Right atrium auricular region (tissue), 2 donors: ENCODE measurements at regions not wholly inside any gene's neighbourhood (a gene's known extent, or its start where the extent isn't known, plus 50 kb on each side); places are given as distances from the start of the nearest gene placed in this dataset.

Experiments
- DNase-seq: peaks from one replicate; pipeline ENCODE4 v3.0.0-alpha.2; 2019; ENCODE audit warnings: low spot score
- H3K27ac ChIP-seq, 2 donors: fragments of 200-600 bp; sonication (generic); 1 replicate in 1 of 2; 2 replicates in 1 of 2; pipeline ENCODE4 v1.5.1; 2016 to 2019
- H3K27me3 ChIP-seq, 2 donors: fragments of 200-600 bp; sonication (generic); one replicate each; pipeline versions ENCODE4 v1.5.1 to v1.6.0; 2017 to 2019
- H3K36me3 ChIP-seq: fragments of 200-600 bp; sonication (generic); one replicate; pipeline ENCODE4 v1.5.1; 2016
- H3K4me1 ChIP-seq, 2 donors: fragments of 200-600 bp; sonication (generic); one replicate each; pipeline versions ENCODE4 v1.5.1 to v1.6.0; 2017 to 2019
- H3K4me3 ChIP-seq, 2 donors: fragments of 200-600 bp; sonication (generic); 1 replicate in 1 of 2; 2 replicates in 1 of 2; pipeline ENCODE4 v1.5.1; 2017 to 2019; ENCODE audit warnings: mild to moderate bottlenecking in 1 of 2, moderate library complexity in 1 of 2
- H3K9me3 ChIP-seq, 2 donors: fragments of 200-600 bp; sonication (generic); one replicate each; pipeline ENCODE4 v1.5.1; 2019
- TF ChIP-seq, protein P1 (sequence below), 2 donors: fragments of 200-600 bp; sonication (generic); IDR thresholded peaks; one replicate each; pipeline ENCODE4 v1.5.1; 2019; ENCODE audit warnings: antibody characterized with exemption in 2 of 2

DNA sequence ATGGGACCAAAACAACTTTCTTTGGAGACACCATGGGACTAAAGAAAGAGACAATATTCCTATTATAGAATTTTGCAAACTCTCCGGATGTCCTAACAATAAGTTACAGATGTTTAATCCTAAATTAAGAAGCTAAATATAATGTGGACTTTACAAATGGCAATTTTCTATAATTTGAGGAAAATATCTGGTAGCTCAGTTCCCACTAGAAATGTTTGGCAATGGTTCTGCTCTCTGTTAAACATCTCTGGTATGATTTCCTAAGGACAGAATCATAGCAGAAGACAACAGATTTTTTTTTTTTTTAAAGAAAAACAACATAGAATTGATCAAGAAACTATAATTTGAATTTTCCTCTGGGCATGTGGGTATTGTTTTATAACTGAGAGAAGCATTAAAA, 232.8 kb downstream of the ENC1 start:
- no peak for DNase-seq
- Histone ChIP-seq H3K4me1 (no peaks in the 10 kb centered on the region), H3K4me3 (no peak overlapping the region), H3K9me3 (no peaks in the 10 kb centered on the region), H3K36me3 (no peaks in the 10 kb centered on the region), H3K27ac (no peak overlapping the region), H3K27me3 (no peaks in the 10 kb centered on the region)
- TF ChIP-seq, protein P1, sequence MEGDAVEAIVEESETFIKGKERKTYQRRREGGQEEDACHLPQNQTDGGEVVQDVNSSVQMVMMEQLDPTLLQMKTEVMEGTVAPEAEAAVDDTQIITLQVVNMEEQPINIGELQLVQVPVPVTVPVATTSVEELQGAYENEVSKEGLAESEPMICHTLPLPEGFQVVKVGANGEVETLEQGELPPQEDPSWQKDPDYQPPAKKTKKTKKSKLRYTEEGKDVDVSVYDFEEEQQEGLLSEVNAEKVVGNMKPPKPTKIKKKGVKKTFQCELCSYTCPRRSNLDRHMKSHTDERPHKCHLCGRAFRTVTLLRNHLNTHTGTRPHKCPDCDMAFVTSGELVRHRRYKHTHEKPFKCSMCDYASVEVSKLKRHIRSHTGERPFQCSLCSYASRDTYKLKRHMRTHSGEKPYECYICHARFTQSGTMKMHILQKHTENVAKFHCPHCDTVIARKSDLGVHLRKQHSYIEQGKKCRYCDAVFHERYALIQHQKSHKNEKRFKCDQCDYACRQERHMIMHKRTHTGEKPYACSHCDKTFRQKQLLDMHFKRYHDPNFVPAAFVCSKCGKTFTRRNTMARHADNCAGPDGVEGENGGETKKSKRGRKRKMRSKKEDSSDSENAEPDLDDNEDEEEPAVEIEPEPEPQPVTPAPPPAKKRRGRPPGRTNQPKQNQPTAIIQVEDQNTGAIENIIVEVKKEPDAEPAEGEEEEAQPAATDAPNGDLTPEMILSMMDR (IDR thresholded peaks at IDR 0.05) = no peak

DNA sequence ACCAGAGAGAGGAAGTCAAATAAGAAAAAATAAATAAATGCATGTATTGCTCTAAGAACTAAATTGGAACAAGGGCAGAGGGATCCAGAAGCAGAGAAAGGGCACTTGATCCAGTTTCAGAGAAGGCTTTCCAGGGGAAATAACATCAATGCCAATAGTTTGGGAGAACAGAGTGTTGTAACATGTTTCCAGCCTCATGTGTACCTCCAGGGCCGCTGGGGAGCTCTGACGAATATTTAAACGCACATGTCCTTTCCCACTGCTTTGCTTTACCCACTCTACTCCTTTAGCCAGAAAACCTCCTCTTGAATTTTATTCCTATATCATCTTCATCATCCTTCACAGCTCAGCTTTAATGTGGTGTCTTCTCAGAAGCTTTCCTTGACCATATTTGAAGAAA, 233.7 kb downstream of the ENC1 start:
- H3K4me1 ChIP-seq = no peaks in the 10 kb centered on the region
- H3K27ac ChIP-seq = no peak overlapping the region
- H3K27me3 ChIP-seq = no peaks in the 10 kb centered on the region
- no peak for DNase-seq
- H3K36me3 ChIP-seq = no peaks in the 10 kb centered on the region
- TF ChIP-seq, protein P1 (IDR thresholded peaks at IDR 0.05) = no peak
- H3K4me3 ChIP-seq = no peak overlapping the region
- no peaks in the 10 kb centered on the region for H3K9me3 ChIP-seq

DNA sequence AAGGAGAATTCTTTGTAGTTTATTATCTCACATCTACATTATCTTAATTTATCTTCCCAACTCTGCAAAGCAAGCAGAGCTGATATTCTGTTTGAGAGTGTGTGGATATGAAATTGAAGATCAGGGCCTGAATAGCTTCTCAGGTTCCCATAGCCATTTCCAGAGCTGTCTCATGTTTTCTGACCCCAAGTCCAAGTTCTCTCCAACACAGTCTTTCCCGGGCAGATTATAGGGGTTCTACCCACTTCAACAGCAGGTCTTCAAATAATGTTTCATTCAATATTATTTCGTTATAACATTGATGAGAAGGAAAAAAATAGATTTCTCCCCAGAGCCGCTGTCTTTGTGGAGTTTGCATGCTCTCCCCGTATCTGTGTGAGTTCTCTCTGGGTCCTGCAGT, 234.9 kb downstream of the ENC1 start:
- Histone ChIP-seq H3K4me1 (no peaks in the 10 kb centered on the region), H3K4me3 (no peak overlapping the region), H3K9me3 (no peaks in the 10 kb centered on the region), H3K27me3 (no peaks in the 10 kb centered on the region), H3K36me3 (no peaks in the 10 kb centered on the region), H3K27ac (no peak overlapping the region)
- TF ChIP-seq, protein P1 (IDR thresholded peaks at IDR 0.05) = no peak
- DNase-seq = no peak

DNA sequence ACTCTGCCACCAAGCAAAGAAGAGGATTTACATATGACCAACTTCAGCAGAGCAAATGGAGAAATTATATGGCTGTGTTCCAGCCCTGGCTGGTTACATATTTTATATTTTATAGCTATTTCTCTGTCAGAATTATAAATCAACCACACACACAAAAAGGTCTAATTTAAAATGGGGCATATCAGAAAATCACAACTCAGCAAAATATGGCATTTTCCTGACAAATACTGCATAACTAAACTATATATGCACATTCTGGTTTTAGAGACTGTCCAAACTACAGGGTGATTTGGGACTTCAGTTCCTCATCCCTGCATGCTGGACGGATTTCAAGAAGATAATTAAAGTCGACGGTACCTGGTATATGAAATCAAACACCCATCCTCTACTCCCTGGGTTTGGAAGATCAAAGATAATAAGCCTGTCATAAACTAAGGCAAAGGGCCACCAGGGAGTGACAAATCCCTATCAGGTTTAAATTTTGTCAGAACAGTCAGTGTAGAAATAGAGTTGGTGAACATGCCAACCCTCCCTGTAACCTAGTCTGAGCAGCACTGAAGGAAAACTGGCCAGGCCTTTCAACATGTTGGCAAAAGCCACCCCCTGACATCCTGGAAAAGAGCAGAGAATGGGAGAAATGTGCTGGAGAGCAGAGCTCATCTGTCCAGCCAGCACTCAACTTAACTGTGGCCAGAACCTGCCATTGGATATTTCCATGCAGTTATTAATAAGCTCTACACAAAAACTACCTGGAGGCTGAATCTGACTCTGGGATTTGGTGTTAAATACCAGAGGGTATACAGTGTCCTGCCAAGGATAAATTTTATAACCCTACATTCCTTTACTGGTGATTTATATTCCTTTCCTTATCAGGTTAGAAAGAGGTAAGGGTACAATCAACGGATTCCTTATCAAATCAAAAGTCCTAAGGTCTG, 235.7 kb downstream of the ENC1 start:
- DNase-seq = no peak
- H3K36me3 ChIP-seq = no peaks in the 10 kb centered on the region
- no peak overlapping the region for H3K27ac ChIP-seq
- H3K4me1 ChIP-seq = no peaks in the 10 kb centered on the region
- no peak overlapping the region for H3K4me3 ChIP-seq
- TF ChIP-seq, protein P1 (IDR thresholded peaks at IDR 0.05) = no peak
- no peaks in the 10 kb centered on the region for H3K9me3 ChIP-seq
- H3K27me3 ChIP-seq = no peaks in the 10 kb centered on the region

DNA sequence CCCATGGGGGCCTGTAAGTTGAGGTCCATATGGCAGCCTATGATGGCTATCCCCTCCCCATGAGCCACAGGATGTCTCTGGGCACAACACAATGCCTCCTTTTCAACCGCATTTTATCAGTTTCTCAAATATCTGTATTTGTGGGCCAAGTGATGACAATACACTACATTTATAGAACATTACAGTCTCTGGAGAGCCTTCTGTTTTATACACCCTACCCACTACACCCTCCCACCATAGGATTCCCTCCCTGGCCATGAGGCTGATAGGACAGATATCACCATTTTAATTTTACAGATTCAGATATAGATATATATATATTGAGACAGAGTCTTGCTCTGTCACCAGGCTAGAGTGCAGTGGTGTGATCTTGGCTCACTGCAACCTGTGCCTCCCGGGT, 236.8 kb downstream of the ENC1 start:
- no peak for DNase-seq
- Histone ChIP-seq H3K4me3 (no peak overlapping the region), H3K36me3 (no peaks in the 10 kb centered on the region), H3K27me3 (no peaks in the 10 kb centered on the region), H3K4me1 (no peaks in the 10 kb centered on the region), H3K9me3 (no peaks in the 10 kb centered on the region), H3K27ac (no peak overlapping the region)
- TF ChIP-seq, protein P1 (IDR thresholded peaks at IDR 0.05) = no peak
